ENCODE measurements at regions not wholly inside any gene's neighbourhood (a gene's known extent, or its start where the extent isn't known, plus 50 kb on each side); places are given as distances from the start of the nearest gene placed in this dataset.

DNA sequence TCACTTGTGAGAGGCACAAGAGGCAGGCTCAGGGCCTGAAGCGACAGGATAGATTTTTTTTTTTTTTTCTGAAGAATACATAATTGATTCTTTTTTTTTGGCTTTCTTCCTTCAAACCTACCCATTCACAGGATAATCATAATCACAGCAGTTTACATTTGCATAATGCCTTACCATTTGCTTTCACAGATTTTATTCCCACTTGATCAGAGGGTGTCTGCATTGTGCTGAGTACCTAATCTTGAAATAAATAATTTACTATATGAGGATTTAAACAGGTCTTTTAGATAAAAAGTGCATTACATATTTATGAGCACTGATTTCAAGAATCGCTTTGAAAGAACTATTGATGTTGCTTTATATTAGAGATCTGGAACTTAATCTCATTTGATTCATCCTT, 219.3 kb downstream of the SPRY1 start:
- Histone ChIP-seq H3K9ac (ENCODE audit: low read length) (no peak overlapping the region), H2AFZ (ENCODE audit: low read depth, low read length) (no peak overlapping the region), H3K27ac (ENCODE audit: low read depth, low read length) (no peak overlapping the region), H3K36me3 (ENCODE audit: insufficient read depth, low read length) (no peaks in the 10 kb centered on the region), H3K9me3 (ENCODE audit: insufficient read depth, low read depth, low read length) (no peaks in the 10 kb centered on the region), H4K20me1 (ENCODE audit: insufficient read depth, low read length) (no peaks in the 10 kb centered on the region), H3K27me3 (ENCODE audit: insufficient read depth, low read length) (no peaks in the 10 kb centered on the region), H3K79me2 (ENCODE audit: insufficient read depth, low read length) (no peaks in the 10 kb centered on the region), H3K4me1 (ENCODE audit: insufficient read depth, low read length) (no peaks in the 10 kb centered on the region), H3K4me2 (ENCODE audit: low read length) (no peak overlapping the region), H3K4me3 (ENCODE audit: insufficient read depth, low read depth, low read length) (no peak overlapping the region)
- FAIRE-seq (no peak), DNase-seq (ENCODE audit: low read depth) (no peak)
- Mint-ChIP-seq H3K4me1 (ENCODE audit: low read depth, unreplicated experiment) (no peaks in the 10 kb centered on the region), H3K4me3 (ENCODE audit: unreplicated experiment) (no peak overlapping the region), H3K36me3 (ENCODE audit: low read depth, unreplicated experiment) (no peaks in the 10 kb centered on the region), H3K9me3 (ENCODE audit: unreplicated experiment) (no peaks in the 10 kb centered on the region), H3K27ac (ENCODE audit: unreplicated experiment) (no peak overlapping the region), H3K27me3 (ENCODE audit: low read depth, unreplicated experiment) (peaks cover 1% of the 10 kb centered on the region)
- TF ChIP-seq, protein P1, sequence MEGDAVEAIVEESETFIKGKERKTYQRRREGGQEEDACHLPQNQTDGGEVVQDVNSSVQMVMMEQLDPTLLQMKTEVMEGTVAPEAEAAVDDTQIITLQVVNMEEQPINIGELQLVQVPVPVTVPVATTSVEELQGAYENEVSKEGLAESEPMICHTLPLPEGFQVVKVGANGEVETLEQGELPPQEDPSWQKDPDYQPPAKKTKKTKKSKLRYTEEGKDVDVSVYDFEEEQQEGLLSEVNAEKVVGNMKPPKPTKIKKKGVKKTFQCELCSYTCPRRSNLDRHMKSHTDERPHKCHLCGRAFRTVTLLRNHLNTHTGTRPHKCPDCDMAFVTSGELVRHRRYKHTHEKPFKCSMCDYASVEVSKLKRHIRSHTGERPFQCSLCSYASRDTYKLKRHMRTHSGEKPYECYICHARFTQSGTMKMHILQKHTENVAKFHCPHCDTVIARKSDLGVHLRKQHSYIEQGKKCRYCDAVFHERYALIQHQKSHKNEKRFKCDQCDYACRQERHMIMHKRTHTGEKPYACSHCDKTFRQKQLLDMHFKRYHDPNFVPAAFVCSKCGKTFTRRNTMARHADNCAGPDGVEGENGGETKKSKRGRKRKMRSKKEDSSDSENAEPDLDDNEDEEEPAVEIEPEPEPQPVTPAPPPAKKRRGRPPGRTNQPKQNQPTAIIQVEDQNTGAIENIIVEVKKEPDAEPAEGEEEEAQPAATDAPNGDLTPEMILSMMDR (IDR thresholded peaks at IDR 0.05; ENCODE audit: insufficient read depth, low read depth, low read length) = no peak
- no peak for TF ChIP-seq EZH2 (IDR thresholded peaks at IDR 0.05; ENCODE audit: insufficient read depth, low read length)

DNA sequence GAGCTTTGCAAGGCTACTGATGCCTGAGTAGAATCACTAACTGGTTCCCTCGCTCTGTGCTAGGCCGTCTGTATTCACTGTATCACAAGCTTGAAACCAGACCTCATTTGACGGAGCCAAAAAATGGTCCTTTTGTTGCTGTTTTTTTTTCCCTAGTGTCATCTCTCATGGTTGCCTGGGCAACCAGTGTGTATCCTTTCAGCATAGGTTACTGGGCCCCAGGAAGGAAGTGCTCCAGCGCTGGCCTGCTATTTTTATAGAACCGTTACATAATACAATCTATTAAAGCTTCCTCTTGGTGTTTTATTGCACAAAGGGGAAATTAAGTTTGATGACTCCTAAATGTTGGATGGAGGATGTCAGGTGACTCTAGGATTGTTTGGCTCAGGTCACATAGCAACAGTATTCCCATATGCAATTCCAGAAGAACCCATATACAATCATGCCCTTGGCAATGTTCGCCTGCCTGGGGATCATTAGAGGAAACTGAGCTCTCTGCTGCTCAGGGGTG, 220.4 kb downstream of the SPRY1 start:
- Histone ChIP-seq H3K4me1 (ENCODE audit: insufficient read depth, low read length) (no peaks in the 10 kb centered on the region), H3K9ac (ENCODE audit: low read length) (no peak overlapping the region), H3K4me2 (ENCODE audit: low read length) (no peak overlapping the region), H3K27me3 (ENCODE audit: insufficient read depth, low read length) (no peaks in the 10 kb centered on the region), H3K79me2 (ENCODE audit: insufficient read depth, low read length) (no peaks in the 10 kb centered on the region), H3K36me3 (ENCODE audit: insufficient read depth, low read length) (no peaks in the 10 kb centered on the region), H3K4me3 (ENCODE audit: insufficient read depth, low read depth, low read length) (no peak overlapping the region), H4K20me1 (ENCODE audit: insufficient read depth, low read length) (no peaks in the 10 kb centered on the region), H3K27ac (ENCODE audit: low read depth, low read length) (no peak overlapping the region), H2AFZ (ENCODE audit: low read depth, low read length) (no peak overlapping the region), H3K9me3 (ENCODE audit: insufficient read depth, low read depth, low read length) (no peaks in the 10 kb centered on the region)
- no peak for FAIRE-seq
- peaks cover 1% of the 10 kb centered on the region for H3K27me3 Mint-ChIP-seq (ENCODE audit: low read depth, unreplicated experiment)
- no peaks in the 10 kb centered on the region for H3K36me3 Mint-ChIP-seq (ENCODE audit: low read depth, unreplicated experiment)
- no peak overlapping the region for H3K27ac Mint-ChIP-seq (ENCODE audit: unreplicated experiment)
- DNase-seq (ENCODE audit: low read depth) = no peak
- no peak overlapping the region for H3K4me3 Mint-ChIP-seq (ENCODE audit: unreplicated experiment)
- no peaks in the 10 kb centered on the region for H3K9me3 Mint-ChIP-seq (ENCODE audit: unreplicated experiment)
- TF ChIP-seq, protein P1 (IDR thresholded peaks at IDR 0.05; ENCODE audit: insufficient read depth, low read depth, low read length) = no peak
- TF ChIP-seq EZH2 (IDR thresholded peaks at IDR 0.05; ENCODE audit: insufficient read depth, low read length) = no peak
- H3K4me1 Mint-ChIP-seq (ENCODE audit: low read depth, unreplicated experiment) = peaks cover 3% of the 10 kb centered on the region

DNA sequence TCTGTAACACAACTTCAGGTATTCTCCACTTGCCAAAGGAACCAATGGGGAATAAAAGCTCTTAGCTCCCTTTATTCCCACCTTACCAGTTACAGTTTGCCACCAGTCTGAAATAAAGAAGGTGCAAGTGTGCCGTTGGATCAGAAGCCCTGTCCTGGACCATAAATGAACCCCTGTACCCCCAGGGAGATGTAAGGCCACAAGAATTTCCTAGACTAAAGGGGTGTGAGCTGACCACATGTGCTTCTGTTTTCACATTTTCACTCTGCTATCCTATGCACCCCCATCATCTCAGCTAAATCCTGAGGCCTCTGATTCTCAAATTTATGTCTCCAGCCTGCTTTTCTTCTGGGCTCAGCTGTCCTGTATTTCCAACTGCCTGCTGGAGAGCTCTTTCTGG, 221.2 kb downstream of the SPRY1 start:
- DNase-seq (ENCODE audit: low read depth) = no peak
- Histone ChIP-seq H3K9ac (ENCODE audit: low read length) (no peak overlapping the region), H3K4me1 (ENCODE audit: insufficient read depth, low read length) (no peaks in the 10 kb centered on the region), H2AFZ (ENCODE audit: low read depth, low read length) (no peak overlapping the region), H3K27me3 (ENCODE audit: insufficient read depth, low read length) (no peaks in the 10 kb centered on the region), H3K27ac (ENCODE audit: low read depth, low read length) (no peak overlapping the region), H4K20me1 (ENCODE audit: insufficient read depth, low read length) (no peaks in the 10 kb centered on the region), H3K4me2 (ENCODE audit: low read length) (no peak overlapping the region), H3K79me2 (ENCODE audit: insufficient read depth, low read length) (no peaks in the 10 kb centered on the region), H3K9me3 (ENCODE audit: insufficient read depth, low read depth, low read length) (no peaks in the 10 kb centered on the region), H3K36me3 (ENCODE audit: insufficient read depth, low read length) (no peaks in the 10 kb centered on the region), H3K4me3 (ENCODE audit: insufficient read depth, low read depth, low read length) (no peak overlapping the region)
- TF ChIP-seq, protein P1 (IDR thresholded peaks at IDR 0.05; ENCODE audit: insufficient read depth, low read depth, low read length) = no peak
- no peak for TF ChIP-seq EZH2 (IDR thresholded peaks at IDR 0.05; ENCODE audit: insufficient read depth, low read length)
- no peak for FAIRE-seq
- Mint-ChIP-seq H3K9me3 (ENCODE audit: unreplicated experiment) (no peaks in the 10 kb centered on the region), H3K4me3 (ENCODE audit: unreplicated experiment) (no peak overlapping the region), H3K36me3 (ENCODE audit: low read depth, unreplicated experiment) (no peaks in the 10 kb centered on the region), H3K27ac (ENCODE audit: unreplicated experiment) (no peak overlapping the region), H3K27me3 (ENCODE audit: low read depth, unreplicated experiment) (peaks cover 1% of the 10 kb centered on the region), H3K4me1 (ENCODE audit: low read depth, unreplicated experiment) (peaks cover 3% of the 10 kb centered on the region)
